Activated CD4-positive, alpha-beta T cell treated with anti-CD3 and anti-CD28 coated beads, Interleukin-2, amount 50 U/mL, for 1 hour (primary cell): ENCODE measurements at regions not wholly inside any gene's neighbourhood (a gene's known extent, or its start where the extent isn't known, plus 50 kb on each side); places are given as distances from the start of the nearest gene placed in this dataset.
"Not testable (repeated sequence)": the region's sequence is repeated elsewhere in the genome, so short reads cannot be mapped to it uniquely, and the experiment has no call there.

ENCODE experiments used
- DNase-seq: peaks from one replicate; pipeline ENCODE4 v3.0.0-alpha.2; 2020

GRCh38 chr6:169917153-169917552 lies 165.7 kb downstream of the ERMARD start:
- no peak for DNase-seq

DNA sequence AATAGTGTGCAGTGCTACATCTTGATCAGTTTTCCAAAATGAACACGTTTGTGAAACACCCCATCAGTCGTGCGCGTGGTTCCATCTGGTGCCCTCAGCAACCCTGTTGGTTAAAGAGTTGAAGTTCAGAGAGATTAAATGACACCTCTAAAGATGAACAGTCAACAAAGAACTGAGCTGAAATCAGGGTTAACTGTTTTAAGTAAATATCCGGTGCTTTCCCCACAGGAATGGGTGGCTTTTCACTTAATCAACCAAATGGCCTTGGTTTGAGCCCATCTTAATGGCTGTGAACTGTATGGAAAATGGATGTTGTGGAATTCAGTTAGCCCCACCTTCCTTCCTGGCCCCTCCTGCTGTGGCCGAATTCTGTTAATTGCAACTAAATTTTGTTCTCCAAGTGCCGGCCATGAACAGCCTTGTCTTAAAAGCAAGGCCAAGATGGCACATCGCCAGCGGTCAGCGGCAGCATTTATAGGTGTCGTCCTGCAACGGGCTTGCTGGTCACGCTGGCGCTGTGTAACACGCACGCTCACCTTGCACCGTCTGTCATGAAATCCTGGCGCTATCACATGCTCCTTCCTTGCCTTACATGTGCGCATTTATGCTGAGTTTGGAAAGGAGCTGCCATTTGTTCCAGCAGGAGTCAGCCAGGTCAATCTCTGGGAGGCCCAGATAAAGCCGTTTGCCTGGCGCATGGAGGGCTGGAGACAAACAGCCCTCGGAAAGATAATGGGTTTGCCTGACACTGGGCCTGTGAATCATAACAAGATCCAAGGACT lies 164.5 kb downstream of the ERMARD start:
- DNase-seq: no peak

DNA sequence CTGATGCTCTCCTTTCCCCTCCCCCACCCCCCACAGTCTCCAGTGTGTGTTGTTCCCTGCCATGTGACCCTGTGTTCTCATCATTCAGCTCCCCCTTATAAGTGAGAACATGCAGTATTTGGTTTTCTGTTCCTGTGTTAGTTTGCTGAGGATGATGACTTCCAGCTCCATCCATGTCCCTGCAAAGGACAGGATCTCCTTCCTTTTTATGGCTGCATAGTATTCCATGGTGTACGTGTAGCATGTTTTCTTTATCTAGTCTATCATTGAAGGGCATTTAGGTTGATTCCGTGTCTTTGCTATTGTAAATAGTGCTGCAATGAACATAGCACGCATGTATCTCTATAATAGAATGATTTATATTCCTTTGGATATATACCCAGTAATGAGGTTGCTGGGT lies 162.3 kb downstream of the ERMARD start:
- not testable (repeated sequence) for DNase-seq

DNA sequence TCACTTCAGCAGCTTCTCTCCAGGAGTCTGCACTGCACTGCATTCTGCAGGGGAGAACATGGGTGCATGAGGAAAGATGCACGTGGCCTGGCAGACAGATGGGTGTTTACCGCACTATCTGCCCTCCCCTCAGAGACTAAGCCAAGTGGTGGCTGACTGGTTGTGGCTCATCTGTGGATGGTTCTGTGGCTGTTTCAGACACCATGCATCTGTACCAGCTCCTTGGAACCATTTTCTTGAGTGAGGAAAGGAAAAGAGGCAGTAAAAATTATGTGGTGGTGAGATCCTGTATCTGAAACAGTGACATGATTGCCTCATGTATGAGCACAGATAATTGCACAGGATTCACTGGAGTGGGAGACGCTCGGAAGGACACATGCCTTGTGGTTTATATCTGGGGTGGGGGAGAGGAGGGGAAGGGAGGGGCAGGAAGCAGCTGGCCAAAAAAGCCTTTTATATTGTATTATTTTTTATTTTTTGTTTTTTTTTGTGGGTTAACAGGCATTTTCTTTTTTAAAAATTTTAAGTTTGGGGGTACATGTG lies 161.7 kb downstream of the ERMARD start:
- DNase-seq: no peak

- DNase-seq: no peak
These were observed 161.1 kb downstream of the ERMARD start for GRCh38 chr6:169912266-169913095.

DNA sequence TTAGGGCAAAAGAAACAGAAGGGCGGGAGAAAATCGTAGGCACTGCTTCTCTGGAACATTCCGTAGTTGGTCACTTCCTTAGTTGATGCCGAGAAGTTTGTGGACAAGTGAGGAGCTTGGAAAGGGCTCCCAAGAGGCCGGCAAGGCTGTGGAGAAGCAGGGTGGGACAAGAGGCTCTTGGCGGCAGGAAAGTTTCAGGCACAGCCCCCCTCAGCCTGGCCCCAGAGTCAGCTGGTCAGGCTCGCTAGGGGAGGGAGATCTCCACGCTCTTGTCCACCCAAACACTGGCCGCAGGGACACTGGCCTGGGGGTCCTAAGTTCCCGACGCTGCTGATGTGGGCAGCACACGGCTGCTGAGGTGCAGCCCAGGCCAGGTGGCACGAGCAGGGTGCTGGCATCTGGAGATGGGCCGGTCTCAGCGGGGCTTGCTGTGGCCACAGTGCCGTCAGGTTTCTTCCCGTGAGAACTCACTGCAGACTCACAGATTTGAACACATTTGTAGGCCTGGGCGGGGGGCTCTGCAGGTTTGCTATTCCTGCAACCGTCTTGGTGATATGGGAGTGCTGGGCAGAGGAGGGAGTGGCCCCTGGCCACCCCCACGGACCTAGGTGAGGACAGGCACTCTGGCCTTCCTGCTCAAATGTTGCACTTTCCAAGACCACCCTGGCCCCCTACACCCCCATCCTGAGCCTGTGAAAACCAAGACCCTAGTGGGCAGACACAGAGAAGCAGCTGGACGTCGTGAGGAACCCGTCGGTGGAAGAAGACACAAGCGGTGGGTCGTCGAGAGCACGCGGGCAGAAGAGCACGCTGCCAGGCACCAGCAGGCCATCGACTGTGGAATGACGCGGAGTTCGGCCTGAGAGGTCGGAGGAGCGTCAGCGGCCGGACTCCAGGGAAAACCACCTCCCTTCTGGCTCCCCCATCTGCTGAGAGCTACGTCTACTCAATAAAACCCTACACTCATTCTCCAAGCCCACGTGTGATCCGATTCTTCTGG lies 160.1 kb downstream of the ERMARD start:
- DNase-seq: no peak

GRCh38 chr6:169909113-169909512 lies 157.7 kb downstream of the ERMARD start:
- DNase-seq: no peak

DNA sequence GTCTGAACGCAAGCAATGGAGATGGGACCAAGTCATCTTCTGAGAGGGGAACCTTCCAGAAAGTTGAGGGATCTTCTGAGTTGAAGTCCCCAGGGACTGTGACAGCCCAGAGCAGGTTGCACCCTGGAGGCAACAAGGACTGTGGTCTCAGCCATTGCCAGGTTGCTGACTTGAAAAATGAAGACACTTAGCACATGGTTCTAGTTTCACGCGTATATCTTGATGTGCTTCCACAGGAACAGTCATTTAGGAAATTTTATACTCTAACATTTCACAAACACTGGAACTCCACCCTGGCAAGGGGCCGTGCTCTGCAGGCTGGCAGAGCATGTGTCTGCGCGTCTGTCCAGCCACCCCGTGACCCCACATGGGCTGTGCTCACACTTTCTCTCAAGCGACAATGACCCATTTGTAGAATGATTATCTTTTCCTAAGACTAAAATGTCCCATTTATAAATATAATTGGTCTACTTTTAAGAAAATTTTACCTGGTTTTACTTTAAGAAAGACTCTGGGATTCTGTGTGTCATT lies 157.0 kb downstream of the ERMARD start:
- DNase-seq: no peak

DNA sequence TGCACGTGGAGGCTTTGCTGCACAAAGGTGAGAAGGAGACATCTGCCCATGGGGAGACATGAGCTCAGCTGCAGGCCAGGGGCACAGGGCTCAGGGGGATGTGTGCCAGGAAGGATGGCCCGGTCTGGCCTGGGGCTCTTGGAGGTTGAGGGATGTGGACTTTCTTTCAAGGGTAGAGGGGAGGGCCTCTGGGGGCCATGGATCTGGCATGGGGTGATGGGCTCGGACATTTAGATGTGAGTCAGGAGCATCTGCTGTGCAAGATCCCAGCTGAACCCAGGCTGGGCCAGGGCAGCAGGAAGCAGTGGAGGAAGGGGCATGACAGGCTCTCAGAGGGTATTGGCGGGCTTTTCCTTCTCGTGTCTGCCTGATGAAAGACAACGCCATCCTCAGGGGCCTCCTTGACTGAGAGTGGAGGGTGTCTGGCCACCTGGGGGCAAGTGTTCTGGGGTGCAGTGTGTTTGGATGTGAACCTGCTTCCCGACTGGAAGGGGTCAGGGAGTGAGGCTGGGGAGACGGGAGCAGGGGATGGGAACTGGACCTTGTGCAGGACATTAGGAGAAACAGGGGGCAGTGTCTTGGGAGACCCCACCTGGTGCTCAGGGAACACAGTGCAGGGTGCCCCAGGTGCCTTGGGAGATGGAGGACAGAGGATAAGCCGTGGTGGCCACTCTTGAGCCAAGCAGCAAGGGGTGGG lies 156.1 kb downstream of the ERMARD start:
- no peak for DNase-seq

DNA sequence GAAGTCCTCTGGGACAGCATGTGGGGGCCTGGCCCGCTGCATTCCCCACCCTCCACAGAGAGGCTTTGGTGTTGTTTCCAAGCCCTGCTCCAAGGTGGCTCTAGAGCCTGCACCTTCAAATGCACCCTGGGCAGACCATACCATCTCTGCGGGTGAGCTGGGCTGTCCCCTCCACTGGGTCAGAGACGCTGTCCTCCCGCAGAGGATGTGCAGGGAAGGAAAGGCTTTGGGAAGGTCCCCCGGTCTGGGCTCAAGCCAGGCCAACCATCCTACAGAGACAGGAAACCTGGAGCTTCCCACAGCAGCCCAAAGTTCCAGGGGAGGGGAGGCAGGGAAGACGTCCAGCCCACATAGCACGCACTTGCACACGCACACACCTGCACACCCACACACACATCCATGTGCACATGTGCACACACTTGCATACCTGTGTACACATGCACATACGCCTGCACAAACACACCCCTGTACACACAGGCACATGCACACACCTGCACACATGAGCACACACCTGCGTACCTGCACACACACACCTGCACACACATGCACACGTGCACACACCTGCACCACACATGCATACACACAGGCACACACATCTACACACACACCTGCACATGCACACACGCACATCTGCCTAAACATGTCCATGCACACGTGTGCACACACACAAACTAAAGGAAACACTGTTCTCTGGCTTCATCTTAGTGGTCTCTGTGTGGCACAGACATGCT lies 155.4 kb downstream of the ERMARD start:
- DNase-seq: no peak

DNA sequence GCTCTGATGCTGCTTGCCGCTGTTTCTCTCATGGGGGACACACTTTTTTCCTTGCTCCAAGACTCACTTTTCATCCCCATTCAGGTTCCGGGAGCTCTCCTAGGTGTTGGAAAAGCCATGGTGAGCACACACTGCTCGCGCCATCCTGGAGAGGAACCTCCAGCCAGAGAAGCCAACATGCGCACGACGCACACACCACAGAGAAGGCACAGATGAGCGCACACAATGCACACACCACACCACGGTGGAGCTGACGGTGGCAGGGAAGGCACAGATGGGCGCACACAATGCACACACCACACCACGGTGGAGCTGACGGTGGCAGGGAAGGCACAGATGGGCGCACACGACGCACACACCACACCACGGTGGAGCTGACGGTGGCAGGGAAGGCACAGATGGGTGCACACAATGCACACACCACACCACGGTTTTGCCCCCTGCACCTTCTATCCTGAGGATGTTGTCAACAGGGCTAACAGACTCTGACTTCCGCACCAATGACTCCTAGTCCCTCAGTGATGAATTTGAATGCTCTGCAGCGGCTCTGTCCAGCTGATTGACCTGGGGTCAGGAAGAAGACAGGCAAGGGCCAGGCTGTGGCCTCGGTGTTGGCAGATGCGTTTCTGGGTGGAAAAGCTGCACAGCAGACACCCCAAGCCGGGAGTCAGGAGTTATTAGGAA lies 154.7 kb downstream of the ERMARD start:
- DNase-seq: no peak

GRCh38 chr6:169905041-169905807 lies 153.8 kb downstream of the ERMARD start:
- no peak for DNase-seq

DNA sequence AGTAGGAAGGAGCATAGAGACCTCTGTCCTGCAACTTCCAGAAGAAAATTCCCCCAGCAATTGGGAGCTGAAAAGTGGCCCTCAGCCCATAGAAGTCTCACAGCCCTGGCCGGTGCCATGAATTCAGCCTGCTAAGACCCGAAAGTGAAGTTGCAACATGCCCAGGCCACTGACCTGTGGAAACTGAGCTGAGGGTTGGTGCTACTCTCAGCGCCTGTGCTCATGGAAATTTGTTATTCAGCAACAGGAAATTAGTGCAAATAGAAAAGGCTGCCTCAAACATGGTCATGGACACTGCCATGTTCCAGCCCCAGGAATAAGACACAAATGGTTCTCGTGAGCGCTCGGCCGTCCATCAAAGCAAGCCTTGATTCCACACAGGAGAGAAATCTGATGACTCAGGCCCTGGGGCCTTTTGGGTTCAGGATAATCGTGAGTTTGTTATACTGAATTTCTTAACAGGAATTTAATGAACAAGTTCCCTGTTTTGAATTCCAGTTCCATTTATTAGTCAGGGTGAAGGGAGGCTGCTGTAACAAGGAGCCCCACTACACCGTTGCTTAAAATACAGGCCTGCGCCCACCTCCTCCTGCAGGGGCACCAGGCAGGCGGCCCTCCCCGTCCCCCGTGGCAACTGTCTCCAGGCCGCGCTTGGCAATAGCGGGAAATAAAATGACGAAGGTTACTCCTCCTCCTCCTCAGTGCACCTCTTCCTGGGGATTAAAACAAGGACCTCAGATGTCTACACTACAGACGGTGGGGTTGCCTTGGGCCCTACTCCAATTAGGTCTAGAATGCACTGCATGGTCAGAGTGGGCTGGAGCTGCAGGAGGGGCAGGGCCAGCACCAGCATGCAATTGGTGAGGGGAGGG lies 152.9 kb downstream of the ERMARD start:
- DNase-seq: no peak

DNA sequence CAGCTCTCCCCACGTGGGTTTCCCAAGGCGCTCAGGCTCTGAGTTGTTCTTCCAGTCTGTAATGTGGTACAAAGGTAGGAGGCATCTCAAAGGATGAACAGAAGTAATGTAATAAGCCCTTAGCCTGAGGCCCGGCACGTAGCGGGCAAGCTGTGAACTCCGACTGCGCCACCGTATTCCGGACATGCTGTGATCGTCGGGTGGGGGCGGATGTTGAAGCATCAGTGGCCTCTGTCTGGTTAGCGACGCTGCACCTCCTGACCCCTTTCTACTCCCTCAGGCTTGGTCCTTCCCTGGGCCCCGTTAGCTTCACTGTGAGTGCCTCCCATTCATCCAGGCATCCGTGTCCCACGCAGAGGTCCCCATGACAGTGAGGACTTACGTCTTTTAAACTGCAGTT lies 151.7 kb downstream of the ERMARD start:
- no peak for DNase-seq

DNA sequence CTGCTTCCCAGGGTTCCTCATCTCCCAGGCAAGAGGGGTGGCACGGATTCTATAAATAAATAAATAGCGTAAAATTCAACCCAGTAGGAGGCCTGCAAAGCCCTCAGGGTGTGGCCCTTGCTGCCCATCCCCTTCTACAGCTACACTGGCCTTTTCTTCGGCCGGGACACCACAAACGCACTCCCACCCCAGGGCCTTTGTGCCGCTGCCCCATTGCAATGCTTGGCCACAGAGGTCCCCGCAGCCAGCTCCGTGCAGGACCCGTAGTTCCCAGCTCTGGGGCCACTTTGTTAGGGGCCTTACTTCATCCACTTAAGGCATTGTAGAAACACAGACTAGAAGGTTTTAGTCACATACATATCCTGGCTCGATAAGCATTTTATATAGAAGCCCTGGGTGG lies 151.2 kb downstream of the ERMARD start:
- DNase-seq: no peak

GRCh38 chr6:169902070-169902469 lies 150.6 kb downstream of the ERMARD start:
- no peak for DNase-seq

DNA sequence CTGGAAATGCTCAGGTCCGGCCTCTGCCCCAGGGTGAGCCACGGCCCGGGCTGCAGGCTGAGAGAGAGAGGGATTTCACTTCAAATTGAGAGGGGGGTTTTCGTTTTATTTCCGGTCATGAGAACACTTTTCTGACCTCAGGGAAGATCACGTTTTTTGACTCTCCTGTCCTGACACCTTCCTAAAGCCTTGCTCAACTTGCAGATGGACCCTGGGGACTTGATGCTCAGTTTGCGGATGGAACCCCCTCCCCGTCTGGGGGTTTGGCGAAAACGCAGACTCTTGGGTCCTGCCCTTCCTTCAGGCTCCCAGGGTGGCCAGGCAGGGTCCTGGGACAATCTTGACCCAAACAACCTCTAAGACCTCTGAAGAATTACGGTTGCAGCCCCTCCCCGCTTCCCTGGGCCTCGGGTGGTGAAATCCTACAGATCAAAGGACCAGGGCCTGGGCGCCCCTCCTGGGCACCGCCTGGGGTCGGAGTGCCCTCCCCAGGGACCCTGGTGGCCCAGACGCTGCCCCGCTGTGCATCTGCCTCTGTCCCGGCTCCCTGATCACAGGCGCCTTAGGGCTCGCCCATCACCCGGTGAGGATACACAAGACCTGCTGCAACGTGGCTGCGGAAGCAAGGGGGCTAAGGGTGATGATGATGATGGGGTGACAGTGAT lies 148.2 kb downstream of the ERMARD start:
- no peak for DNase-seq
